HepG2 (cell line): ENCODE measurements at regions not wholly inside any gene's neighbourhood (a gene's known extent, or its start where the extent isn't known, plus 50 kb on each side); places are given as distances from the start of the nearest gene placed in this dataset.
A peak's percentile ranks its signal among the peaks of the same experiment; 100 is the strongest.

Experiments used
- BCL6 ChIP-seq: IDR thresholded peaks from 2 replicates; pipeline ENCODE4 v1.6.1; 2016; ENCODE audit warnings: missing genetic modification reagents, missing compliant biosample characterization
- E2F5 ChIP-seq: sonication (generic); formaldehyde crosslinking; conservative IDR thresholded peaks from 2 replicates; pipeline ENCODE4 v1.4.0; 2020; ENCODE audit warnings: missing genetic modification reagents
- FOSL1 ChIP-seq: sonication (generic); formaldehyde crosslinking; IDR thresholded peaks from 2 replicates; pipeline ENCODE4 v1.9.0; 2021; ENCODE audit warnings: missing genetic modification reagents, borderline replicate concordance
- FOXC1 ChIP-seq: sonication (generic); formaldehyde crosslinking; IDR thresholded peaks from 2 replicates; pipeline ENCODE4 v1.8.0; 2022; ENCODE audit warnings: mild to moderate bottlenecking, missing genetic modification reagents, borderline replicate concordance
- IKZF5 ChIP-seq: IDR thresholded peaks from 2 replicates; pipeline ENCODE4 v1.6.1; 2018; ENCODE audit warnings: missing genetic modification reagents, mild to moderate bottlenecking, missing compliant biosample characterization
- IRF9 ChIP-seq: sonication (generic); formaldehyde crosslinking; IDR thresholded peaks from 2 replicates; pipeline ENCODE4 v1.8.0; 2022; ENCODE audit warnings: missing genetic modification reagents, mild to moderate bottlenecking, borderline replicate concordance
- KAT7 ChIP-seq: IDR thresholded peaks from 2 replicates; pipeline ENCODE4 v1.6.1; 2018; ENCODE audit warnings: borderline replicate concordance, missing compliant biosample characterization
- MXI1 ChIP-seq: IDR thresholded peaks from 3 replicates; pipeline ENCODE4 v1.6.1; 2012; ENCODE audit warnings: low read depth, low read length, inconsistent platforms, borderline replicate concordance
- NAIF1 ChIP-seq: sonication (generic); formaldehyde crosslinking; IDR thresholded peaks from 2 replicates; pipeline ENCODE4 v1.5.0; 2020; ENCODE audit warnings: mild to moderate bottlenecking, missing genetic modification reagents, borderline replicate concordance
- POGK ChIP-seq: sonication (generic); formaldehyde crosslinking; conservative IDR thresholded peaks from 2 replicates; pipeline ENCODE4 v1.8.0; 2022; ENCODE audit warnings: mild to moderate bottlenecking, moderate library complexity, missing genetic modification reagents
- PPARG ChIP-seq: conservative IDR thresholded peaks from 2 replicates; pipeline ENCODE4 v1.6.1; 2016; ENCODE audit warnings: missing biosample characterization, missing genetic modification reagents
- RXRA ChIP-seq: sonication (generic); formaldehyde crosslinking; IDR thresholded peaks from 2 replicates; pipeline ENCODE4 v1.5.1; 2020; ENCODE audit warnings: missing genetic modification reagents
- SYNCRIP ChIP-seq: fragments of 200-400 bp; formaldehyde crosslinking; IDR thresholded peaks from 2 replicates; pipeline ENCODE4 v1.6.1; 2018; ENCODE audit warnings: mild to moderate bottlenecking, low read depth, low read length; ENCODE audit not compliant: insufficient read depth
- TEAD3 ChIP-seq: optimal IDR thresholded peaks from 2 replicates; pipeline ENCODE3; 2016; ENCODE audit warnings: borderline replicate concordance
- THAP11 ChIP-seq: IDR thresholded peaks from 2 replicates; pipeline ENCODE4 v1.6.1; 2016; ENCODE audit warnings: missing biosample characterization, missing genetic modification reagents
- ZBTB46 ChIP-seq: sonication (generic); formaldehyde crosslinking; IDR thresholded peaks from 2 replicates; pipeline ENCODE4 v1.4.0; 2020; ENCODE audit warnings: mild to moderate bottlenecking, missing genetic modification reagents, borderline replicate concordance
- ZEB1 ChIP-seq: IDR thresholded peaks from 2 replicates; pipeline ENCODE4 v1.6.1; 2012; ENCODE audit warnings: mild to moderate bottlenecking, low read depth, inconsistent platforms; ENCODE audit not compliant: insufficient replicate concordance
- ZKSCAN5 ChIP-seq: sonication (generic); formaldehyde crosslinking; IDR thresholded peaks from 2 replicates; pipeline ENCODE4 v1.5.1; 2020; ENCODE audit warnings: mild to moderate bottlenecking, missing genetic modification reagents
- ZNF143 ChIP-seq: sonication (generic); formaldehyde crosslinking; IDR thresholded peaks from 2 replicates; pipeline ENCODE4 v1.4.0; 2020; ENCODE audit warnings: missing genetic modification reagents
- ZNF256 ChIP-seq: sonication (generic); formaldehyde crosslinking; conservative IDR thresholded peaks from 2 replicates; pipeline ENCODE4 v1.4.0; 2020; ENCODE audit warnings: missing genetic modification reagents
- ZNF343 ChIP-seq: sonication (generic); formaldehyde crosslinking; IDR thresholded peaks from 2 replicates; pipeline ENCODE4 v1.4.0; 2020; ENCODE audit warnings: mild to moderate bottlenecking, missing genetic modification reagents
- ZNF496 ChIP-seq: sonication (generic); formaldehyde crosslinking; IDR thresholded peaks from 2 replicates; pipeline ENCODE4 v1.8.1; 2023; ENCODE audit warnings: mild to moderate bottlenecking, moderate library complexity, missing genetic modification reagents; ENCODE audit not compliant: insufficient replicate concordance
- ZNF513 ChIP-seq: sonication (generic); formaldehyde crosslinking; conservative IDR thresholded peaks from 2 replicates; pipeline ENCODE4 v1.5.0; 2020; ENCODE audit warnings: missing genetic modification reagents

- TF ChIP-seq ZBTB46 (CRISPR knock-in tag) (no peak), ZNF343 (CRISPR knock-in tag) (no peak), TEAD3 (CRISPR knock-in tag) (peak; percentile 92), ZNF496 (no peak), BCL6 (CRISPR knock-in tag) (peak; percentile 12; the same call in 1 of the 2 replicates), THAP11 (peak; percentile 55; the same call in 1 of the 2 replicates), RXRA (CRISPR knock-in tag) (peak; percentile 29; the same call in 1 of the 2 replicates), PPARG (CRISPR knock-in tag) (peak; percentile 54; the same call in 1 of the 2 replicates), NAIF1 (CRISPR knock-in tag) (no peak), IKZF5 (peak; percentile 51; the same call in 1 of the 2 replicates), ZEB1 (no peak), SYNCRIP (no peak), IRF9 (CRISPR knock-in tag) (no peak), FOXC1 (CRISPR knock-in tag) (no peak), FOSL1 (CRISPR knock-in tag) (peak; percentile 91), ZKSCAN5 (CRISPR knock-in tag) (0 out of 2 replicates have a peak, but pooled peaks have one; percentile 50), KAT7 (CRISPR knock-in tag) (no peak), MXI1 (peak; percentile 58; the same call in 1 of the 3 replicates), POGK (CRISPR knock-in tag) (0 out of 2 replicates have a peak, but pooled peaks have one; percentile 22), E2F5 (CRISPR knock-in tag) (no peak), ZNF256 (CRISPR knock-in tag) (no peak), ZNF513 (CRISPR knock-in tag) (no peak), ZNF143 (CRISPR knock-in tag) (peak; percentile 68)
These were observed 64.8 kb downstream of the ARHGAP35 start (continued) for GRCh38 chr19:46925548-46925950.
